Heart left ventricle (tissue), 16 donors: ENCODE measurements at regions not wholly inside any gene's neighbourhood (a gene's known extent, or its start where the extent isn't known, plus 50 kb on each side); places are given as distances from the start of the nearest gene placed in this dataset.
"Not testable (repeated sequence)": the region's sequence is repeated elsewhere in the genome, so short reads cannot be mapped to it uniquely, and the experiment has no call there.

Source experiments
- ATAC-seq, 4 donors: fragments of 200-7000 bp; cut with Tn5 transposase; one replicate each; pipeline ENCODE4 v1.9.1; 2020 to 2022; ENCODE audit warnings: moderate library complexity in 4 of 4, mild to moderate bottlenecking in 3 of 4, moderate number of reproducible peaks in 1 of 4
- DNase-seq, 5 donors: peaks; one replicate each; pipeline ENCODE4 v3.0.0-alpha.2; 2020
- H3K27ac ChIP-seq, 12 donors: fragments of 200-600 bp; sonication (generic) in 4 of 12; one replicate each; pipeline versions ENCODE4 v1.5.0 to v1.8.0; 2016 to 2022; ENCODE audit warnings: mild to moderate bottlenecking in 2 of 12
- H3K27me3 ChIP-seq, 9 donors: fragments of 200-600 bp; sonication (generic) in 2 of 9; one replicate each; pipeline versions ENCODE4 v1.5.1 to v1.8.0; 2016 to 2022; ENCODE audit warnings: mild to moderate bottlenecking in 3 of 9
- H3K36me3 ChIP-seq, 9 donors: fragments of 200-600 bp; sonication (generic) in 2 of 9; one replicate each; pipeline versions ENCODE4 v1.5.0 to v1.8.0; 2018 to 2022; ENCODE audit warnings: mild to moderate bottlenecking in 2 of 9
- H3K4me1 ChIP-seq, 12 donors: fragments of 200-600 bp; sonication (generic) in 4 of 12; one replicate each; pipeline versions ENCODE4 v1.5.0 to v1.8.0; 2016 to 2022; ENCODE audit warnings: mild to moderate bottlenecking in 3 of 12
- H3K4me3 ChIP-seq, 12 donors: fragments of 200-600 bp; sonication (generic) in 4 of 12; one replicate each; pipeline versions ENCODE4 v1.5.0 to v1.8.0; 2017 to 2022; ENCODE audit warnings: mild to moderate bottlenecking in 9 of 12, moderate library complexity in 4 of 12
- H3K9me3 ChIP-seq, 12 donors: fragments of 200-600 bp; sonication (generic) in 4 of 12; one replicate each; pipeline versions ENCODE4 v1.5.0 to v1.8.0; 2016 to 2022; ENCODE audit warnings: mild to moderate bottlenecking in 1 of 12
- POLR2A ChIP-seq, 2 donors: fragments of 450-650 bp; IDR thresholded peaks; one replicate each; pipeline ENCODE4 v1.6.1; 2017; ENCODE audit warnings: antibody characterized with exemption in 2 of 2, mild to moderate bottlenecking in 2 of 2, moderate library complexity in 2 of 2
- WGBS, 4 donors: extraction: QIAGEN DNeasy Blood & Tissue Kit in 2 of 4; methylation state at CpG; one replicate each; pipeline versions ENCODE4 v1.1.5 to v1.1.7; 2013 to 2018; 5-methylcytosine and 5-hydroxymethylcytosine counted together
- intact Hi-C, 10 donors: fragments of 100-400 bp; cut with DNase I; formaldehyde crosslinking; loops; one replicate each; pipeline versions ENCODE4 v1.11.1 to v1.14.2; 2022
- TF ChIP-seq, protein P1 (sequence below), 12 donors: fragments of 200-600 bp; sonication (generic) in 4 of 12; IDR thresholded peaks; one replicate each; pipeline versions ENCODE4 v1.5.0 to v1.8.0; 2018 to 2022; ENCODE audit warnings: antibody characterized with exemption in 12 of 12, mild to moderate bottlenecking in 5 of 12
- donor health status: ischemic (EF 13 %, LVEDD 7.1; RV severe dilation, severe dysfunction).
- donor health status: healthy with polysubstance abuse.
- donor health status: DM: no; HTN: yes; CAD: no.
- donor health status: DM: no; HTN: no; CAD: no.
- donor health status: ischemic (EF 25% LVEDD 6.9; RV normal size, moderate dysfunction).
- donor health status: ischemic (EF 25% LVEDD 5.7; RV mildly dilated, moderate dysfunction).
- donor health status: healthy.
- donor health status: DM: yes; HTN: yes; CAD: no.
- donor health status: ischemic (EF 35%, LVEDD 5.7; RV mildly dilated, moderate dysfunction).
- donor health status: nonischemic (EF 11% LVEDD 7.7; RV severe dilation, severe dysfunction).
- donor health status: DM: yes; HTN: yes; CAD: no.
- donor health status: PGD.
- donor health status: ischemic (EF 29% LVEDD 5.4; RV normal size, mild dysfunction).
- donor health status: nonischemic (EF 23%, LVEDD 6.1; RV moderate dilation, normal function).

DNA sequence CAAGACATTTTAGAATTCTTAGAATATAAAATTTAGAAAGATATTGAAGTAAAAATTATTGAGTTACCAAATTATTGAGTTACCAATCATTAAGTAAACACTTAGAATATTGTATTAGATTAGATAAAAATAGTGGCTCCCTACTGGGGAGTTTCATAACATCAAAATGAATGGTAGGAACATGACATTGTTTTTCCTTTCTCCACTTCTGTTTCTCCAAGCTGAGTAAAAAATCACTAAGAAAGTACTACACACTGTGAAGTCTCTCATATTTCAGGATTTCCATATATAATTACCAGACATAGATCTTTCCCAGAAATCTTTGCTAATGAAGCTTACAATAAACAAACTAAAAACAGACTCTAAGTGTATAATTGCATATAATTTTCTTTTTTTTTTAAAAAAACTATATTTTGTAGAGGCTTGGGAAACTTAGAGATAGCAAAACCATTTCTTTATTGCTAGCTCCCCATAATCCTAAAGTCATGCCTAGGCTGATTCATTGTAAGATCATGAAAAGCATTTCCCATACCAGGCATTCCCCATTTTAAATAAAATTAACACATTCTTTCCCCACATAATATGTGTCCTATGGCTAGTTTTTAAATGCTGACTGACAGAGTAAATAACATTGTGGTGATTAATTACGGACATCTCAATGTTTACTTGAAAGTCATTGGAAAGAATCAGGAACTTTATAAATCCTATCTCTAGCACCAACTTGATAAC lies 1408.7 kb upstream of the GOT2 start:
- intact Hi-C loops = no loop called here

DNA sequence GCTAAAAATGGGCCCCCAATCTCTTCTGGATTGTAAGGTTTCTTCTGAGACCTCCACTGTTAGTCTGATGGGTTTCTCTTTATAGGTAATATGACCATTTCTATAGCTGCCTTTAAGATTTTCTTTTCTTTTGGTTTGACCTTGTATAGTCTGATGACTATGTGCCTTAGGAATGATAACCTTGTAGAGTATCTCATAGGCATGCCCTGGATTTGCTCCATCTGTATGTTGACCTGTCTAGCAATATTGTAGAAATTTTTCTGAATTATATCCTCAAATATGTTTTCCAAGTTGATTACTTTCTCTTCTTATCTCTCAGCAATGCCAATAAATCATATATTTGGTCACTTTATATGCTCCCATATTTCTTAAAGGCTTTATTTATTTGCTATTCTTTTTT lies 1403.8 kb upstream of the GOT2 start:
- TF ChIP-seq, protein P1, sequence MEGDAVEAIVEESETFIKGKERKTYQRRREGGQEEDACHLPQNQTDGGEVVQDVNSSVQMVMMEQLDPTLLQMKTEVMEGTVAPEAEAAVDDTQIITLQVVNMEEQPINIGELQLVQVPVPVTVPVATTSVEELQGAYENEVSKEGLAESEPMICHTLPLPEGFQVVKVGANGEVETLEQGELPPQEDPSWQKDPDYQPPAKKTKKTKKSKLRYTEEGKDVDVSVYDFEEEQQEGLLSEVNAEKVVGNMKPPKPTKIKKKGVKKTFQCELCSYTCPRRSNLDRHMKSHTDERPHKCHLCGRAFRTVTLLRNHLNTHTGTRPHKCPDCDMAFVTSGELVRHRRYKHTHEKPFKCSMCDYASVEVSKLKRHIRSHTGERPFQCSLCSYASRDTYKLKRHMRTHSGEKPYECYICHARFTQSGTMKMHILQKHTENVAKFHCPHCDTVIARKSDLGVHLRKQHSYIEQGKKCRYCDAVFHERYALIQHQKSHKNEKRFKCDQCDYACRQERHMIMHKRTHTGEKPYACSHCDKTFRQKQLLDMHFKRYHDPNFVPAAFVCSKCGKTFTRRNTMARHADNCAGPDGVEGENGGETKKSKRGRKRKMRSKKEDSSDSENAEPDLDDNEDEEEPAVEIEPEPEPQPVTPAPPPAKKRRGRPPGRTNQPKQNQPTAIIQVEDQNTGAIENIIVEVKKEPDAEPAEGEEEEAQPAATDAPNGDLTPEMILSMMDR (IDR thresholded peaks at IDR 0.05) = no peak
- no peak for TF ChIP-seq POLR2A (IDR thresholded peaks at IDR 0.05)
- intact Hi-C loops = no loop called here
- H3K36me3 ChIP-seq = no peaks in the 10 kb centered on the region
- H3K4me1 ChIP-seq = no peaks in the 10 kb centered on the region
- ATAC-seq (no peak), DNase-seq (no peak)
- H3K27ac ChIP-seq = no peak overlapping the region
- H3K4me3 ChIP-seq = no peak overlapping the region
- H3K27me3 ChIP-seq = no peaks in the 10 kb centered on the region
- peaks cover 0 to 38% (median 8%) of the 10 kb centered on the region in 12 donors for H3K9me3 ChIP-seq

More for the DNA sequence above, 1408.7 kb upstream of the GOT2 start:
- Histone ChIP-seq H3K4me3 (no peak overlapping the region), H3K4me1 (no peaks in the 10 kb centered on the region), H3K9me3 (peaks cover 0 to 18% (median 5%) of the 10 kb centered on the region in 12 donors), H3K36me3 (no peaks in the 10 kb centered on the region), H3K27ac (no peak overlapping the region), H3K27me3 (no peaks in the 10 kb centered on the region)
- DNase-seq = no peak
- WGBS, 4 donors = 68 to 91% (median 73%) methylated on average over 1 of the region's 1 CpG
- no peak for ATAC-seq
- TF ChIP-seq, protein P1 (IDR thresholded peaks at IDR 0.05) = no peak
- no peak for TF ChIP-seq POLR2A (IDR thresholded peaks at IDR 0.05)

DNA sequence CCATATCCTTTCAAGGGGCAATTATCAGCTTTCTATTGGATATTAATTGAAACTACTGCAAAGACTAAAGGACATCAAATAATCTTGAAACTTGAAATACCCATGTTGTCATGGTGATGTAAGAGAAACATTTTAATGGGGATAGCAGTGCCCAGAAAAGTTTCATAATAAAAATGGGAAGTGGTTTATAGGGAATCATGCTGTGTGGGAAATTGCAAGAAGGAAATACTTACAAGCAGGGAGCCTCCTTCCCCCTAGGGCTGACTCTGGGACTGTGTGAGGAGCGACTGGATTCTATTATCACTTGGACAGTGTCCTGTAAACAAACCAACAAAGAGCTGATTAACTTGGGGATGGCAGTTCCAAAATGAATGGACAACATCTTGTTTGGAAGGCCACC lies 1393.1 kb upstream of the GOT2 start:
- TF ChIP-seq, protein P1 (IDR thresholded peaks at IDR 0.05) = no peak
- TF ChIP-seq POLR2A (IDR thresholded peaks at IDR 0.05) = no peak
- peaks cover 0 to 8% (median 0%) of the 10 kb centered on the region in 12 donors for H3K9me3 ChIP-seq
- ATAC-seq = peak in 1 of 4 donors; percentile 36
- 28 to 70% (median 66%) methylated on average over 1 of the region's 1 CpG for WGBS, 4 donors
- H3K4me3 ChIP-seq = no peak overlapping the region
- DNase-seq = no peak
- H3K27ac ChIP-seq = no peak overlapping the region
- intact Hi-C loops = no loop called here
- H3K4me1 ChIP-seq = no peaks in the 10 kb centered on the region
- no peaks in the 10 kb centered on the region for H3K36me3 ChIP-seq
- H3K27me3 ChIP-seq = no peaks in the 10 kb centered on the region

DNA sequence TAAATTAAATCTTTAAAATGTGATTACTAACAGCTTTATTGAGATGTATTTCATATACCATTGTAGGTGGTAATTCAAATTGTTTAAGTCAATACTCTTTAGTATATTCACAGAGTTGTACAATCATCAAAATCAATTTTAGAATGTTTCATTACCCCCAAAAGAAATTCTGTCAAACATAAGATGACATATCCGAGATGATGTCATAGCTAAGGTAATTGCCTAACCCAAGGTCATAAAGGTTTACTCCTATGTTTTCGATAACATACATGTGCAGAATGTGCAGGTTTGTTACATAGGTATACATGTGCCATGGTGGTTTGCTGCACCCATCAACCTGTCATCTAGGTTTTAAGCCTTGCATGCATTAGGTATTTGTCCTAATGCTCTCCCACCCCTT lies 1392.0 kb upstream of the GOT2 start:
- H3K36me3 ChIP-seq, DNase-seq, H3K4me3 ChIP-seq, H3K27me3 ChIP-seq, ATAC-seq, H3K4me1 ChIP-seq, H3K9me3 ChIP-seq, intact Hi-C loops, H3K27ac ChIP-seq: not testable (repeated sequence)
- WGBS, 4 donors = 86 to 87% (median 87%) methylated on average over 2 of the region's 2 CpGs
